ENCODE measurements at regions not wholly inside any gene's neighbourhood (a gene's known extent, or its start where the extent isn't known, plus 50 kb on each side); places are given as distances from the start of the nearest gene placed in this dataset.

DNA sequence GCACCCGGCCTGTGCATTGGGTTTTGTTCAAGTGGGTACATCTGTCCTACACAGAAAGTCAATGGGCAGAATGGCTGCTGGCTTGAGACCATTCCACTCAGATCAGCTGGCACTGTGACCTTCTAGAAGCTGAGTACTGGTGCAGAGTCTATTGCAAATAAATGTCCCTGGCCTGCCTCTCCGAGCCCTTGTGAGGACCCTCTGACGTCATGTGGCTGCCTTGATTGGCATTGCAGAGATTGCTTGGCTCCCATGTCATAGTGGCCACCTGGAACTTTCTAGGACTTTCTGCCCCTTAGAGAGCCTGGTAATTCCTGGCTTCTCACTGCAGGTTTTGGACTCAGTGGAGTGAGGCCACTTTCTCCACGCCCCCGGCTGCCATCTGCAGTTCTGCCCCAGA, 211.3 kb downstream of the ENGASE start:
- no peak overlapping the region for H2AK5ac ChIP-seq (ENCODE audit: insufficient read length, low read length)
- Mint-ChIP-seq H3K4me1 (peaks cover 8 to 12% of the 10 kb centered on the region in 2 experiments), H3K9me3 (no peaks in the 10 kb centered on the region), H3K4me3 (no peak overlapping the region), H3K27ac (no peak overlapping the region), H3K27me3 (ENCODE audit: low read depth) (peaks cover 55% of the 10 kb centered on the region), H3K36me3 (ENCODE audit: insufficient read depth in 1 of 3, low read depth in 3 of 3) (no peaks in the 10 kb centered on the region)
- no peaks in the 10 kb centered on the region for H4K20me1 ChIP-seq (ENCODE audit: control insufficient read depth, insufficient read depth, insufficient read length)
- no CpG with 5 or more reads among the region's 5 CpGs for WGBS (ENCODE audit: extremely low coverage, insufficient read length, low lambda C conversion rate)
- TF ChIP-seq, protein P1, sequence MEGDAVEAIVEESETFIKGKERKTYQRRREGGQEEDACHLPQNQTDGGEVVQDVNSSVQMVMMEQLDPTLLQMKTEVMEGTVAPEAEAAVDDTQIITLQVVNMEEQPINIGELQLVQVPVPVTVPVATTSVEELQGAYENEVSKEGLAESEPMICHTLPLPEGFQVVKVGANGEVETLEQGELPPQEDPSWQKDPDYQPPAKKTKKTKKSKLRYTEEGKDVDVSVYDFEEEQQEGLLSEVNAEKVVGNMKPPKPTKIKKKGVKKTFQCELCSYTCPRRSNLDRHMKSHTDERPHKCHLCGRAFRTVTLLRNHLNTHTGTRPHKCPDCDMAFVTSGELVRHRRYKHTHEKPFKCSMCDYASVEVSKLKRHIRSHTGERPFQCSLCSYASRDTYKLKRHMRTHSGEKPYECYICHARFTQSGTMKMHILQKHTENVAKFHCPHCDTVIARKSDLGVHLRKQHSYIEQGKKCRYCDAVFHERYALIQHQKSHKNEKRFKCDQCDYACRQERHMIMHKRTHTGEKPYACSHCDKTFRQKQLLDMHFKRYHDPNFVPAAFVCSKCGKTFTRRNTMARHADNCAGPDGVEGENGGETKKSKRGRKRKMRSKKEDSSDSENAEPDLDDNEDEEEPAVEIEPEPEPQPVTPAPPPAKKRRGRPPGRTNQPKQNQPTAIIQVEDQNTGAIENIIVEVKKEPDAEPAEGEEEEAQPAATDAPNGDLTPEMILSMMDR (conservative IDR thresholded peaks at IDR 0.05): no peak
- DNase-seq: no peak
- H2AFZ ChIP-seq (ENCODE audit: low read length): no peak overlapping the region
- H3K27me3 ChIP-seq (ENCODE audit: insufficient read depth, low read length): no peaks in the 10 kb centered on the region
- no peak overlapping the region for H2BK12ac ChIP-seq (ENCODE audit: insufficient read length, low read depth, low read length)
- no peak overlapping the region for H3K23ac ChIP-seq (ENCODE audit: insufficient read length, low read depth, low read length)
- no peak overlapping the region for H2BK120ac ChIP-seq (ENCODE audit: low read depth, low read length, poor library complexity, severe bottlenecking)
- H3K4me1 ChIP-seq (ENCODE audit: insufficient read depth, low read length): no peaks in the 10 kb centered on the region
- H2BK15ac ChIP-seq (ENCODE audit: low read depth, low read length): no peak overlapping the region
- no peak overlapping the region for H3T11ph ChIP-seq (ENCODE audit: low read length)
- H4K8ac ChIP-seq (replicated peaks; ENCODE audit: insufficient read length, low read depth, low read length): no peak overlapping the region
- H3K27ac ChIP-seq (ENCODE audit: insufficient read length, low read depth, low read length): no peak overlapping the region
- H3K9ac ChIP-seq (ENCODE audit: extremely low read depth, insufficient read length, low read length): no peak overlapping the region
- H3K4ac ChIP-seq (ENCODE audit: low read depth, low read length): no peak overlapping the region
- no peak overlapping the region for H4K5ac ChIP-seq (ENCODE audit: insufficient read length, low read depth, low read length)
- no peak overlapping the region for H3K56ac ChIP-seq (ENCODE audit: insufficient read length, low read depth, low read length)
- H3K14ac ChIP-seq (ENCODE audit: insufficient read depth, low read length): no peak overlapping the region
- no peaks in the 10 kb centered on the region for H3K79me2 ChIP-seq (ENCODE audit: insufficient read depth, low read length)
- no peak overlapping the region for H3K18ac ChIP-seq (ENCODE audit: insufficient read length, low read depth, low read length)
- H2BK5ac ChIP-seq (ENCODE audit: insufficient read length, low read length): no peak overlapping the region
- peaks cover under 1% of the 10 kb centered on the region for H3K23me2 ChIP-seq (ENCODE audit: insufficient read length, low read depth, low read length, poor library complexity, severe bottlenecking)
- H3K9me3 ChIP-seq (ENCODE audit: control insufficient read depth, low read depth, low read length): no peaks in the 10 kb centered on the region
- H3K4me2 ChIP-seq (ENCODE audit: insufficient read depth, insufficient read length, low read length): no peak overlapping the region
- H3K79me1 ChIP-seq (ENCODE audit: insufficient read depth, low read depth, low read length, poor library complexity, severe bottlenecking): no peaks in the 10 kb centered on the region
- H2BK20ac ChIP-seq (ENCODE audit: low read depth, low read length, poor library complexity, severe bottlenecking): no peak overlapping the region
- H4K91ac ChIP-seq (ENCODE audit: insufficient read length, low read depth, low read length): no peak overlapping the region

Measured in H9 (cell line).